NOMO-1 treated with DMSO at 0.1 percent for 48 hours (cell line): ENCODE measurements at regions not wholly inside any gene's neighbourhood (a gene's known extent, or its start where the extent isn't known, plus 50 kb on each side); places are given as distances from the start of the nearest gene placed in this dataset.
"Not testable (repeated sequence)": the region's sequence is repeated elsewhere in the genome, so short reads cannot be mapped to it uniquely, and the experiment has no call there.

Experiments used
- DNase-seq: peaks from one replicate; lab custom pipeline; 2025; ENCODE audit not compliant: unreplicated experiment; lab: John Stamatoyannopoulos, UW

GRCh38 chr1:222470252-222470805 is 77.6 kb downstream of the HHIPL2 start:
- DNase-seq: not testable (repeated sequence)

- no peak for DNase-seq
These were observed 81.6 kb downstream of the HHIPL2 start for GRCh38 chr1:222466150-222466865.

GRCh38 chr1:222465211-222466041 is 82.5 kb downstream of the HHIPL2 start:
- peak; percentile 91 for DNase-seq

- DNase-seq: peak; percentile 60
These were observed 83.1 kb downstream of the HHIPL2 start for GRCh38 chr1:222464841-222465210.

DNA sequence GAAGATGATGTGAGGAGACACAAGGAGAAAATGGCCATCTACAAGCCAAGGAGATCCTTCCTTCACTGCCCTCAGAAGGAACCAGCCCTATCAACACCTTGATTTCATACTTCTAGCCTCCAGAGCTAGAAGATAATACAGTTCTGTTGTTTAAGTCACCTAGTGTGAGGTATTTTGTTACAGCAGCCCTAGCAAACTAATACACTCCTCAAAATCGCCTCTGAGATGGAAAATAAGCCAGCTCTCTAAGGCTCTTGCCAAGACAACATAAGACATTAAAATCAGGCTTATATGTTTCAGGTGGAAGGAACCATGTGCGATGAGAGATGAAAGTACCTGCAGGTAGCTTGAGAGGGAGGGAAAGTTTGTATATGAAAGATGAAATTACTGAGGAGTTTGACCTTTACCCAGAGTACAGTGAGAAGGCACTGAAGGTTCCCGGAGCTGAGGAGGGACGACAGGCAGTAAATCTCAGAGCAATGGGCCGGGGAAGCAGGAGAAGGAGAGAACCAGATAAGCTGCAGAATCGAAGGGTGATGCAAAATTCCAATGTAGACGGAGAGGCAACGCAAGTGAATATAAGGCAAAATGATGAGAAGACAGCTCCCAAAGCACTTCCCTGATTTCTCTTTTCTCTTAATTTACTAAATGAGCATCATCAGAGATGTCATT is 84.7 kb downstream of the HHIPL2 start:
- no peak for DNase-seq

- DNase-seq: no peak
These were observed 85.3 kb downstream of the HHIPL2 start for GRCh38 chr1:222462601-222463000.

- DNase-seq: no peak
These were observed 86.0 kb downstream of the HHIPL2 start for GRCh38 chr1:222461941-222462340.

DNA sequence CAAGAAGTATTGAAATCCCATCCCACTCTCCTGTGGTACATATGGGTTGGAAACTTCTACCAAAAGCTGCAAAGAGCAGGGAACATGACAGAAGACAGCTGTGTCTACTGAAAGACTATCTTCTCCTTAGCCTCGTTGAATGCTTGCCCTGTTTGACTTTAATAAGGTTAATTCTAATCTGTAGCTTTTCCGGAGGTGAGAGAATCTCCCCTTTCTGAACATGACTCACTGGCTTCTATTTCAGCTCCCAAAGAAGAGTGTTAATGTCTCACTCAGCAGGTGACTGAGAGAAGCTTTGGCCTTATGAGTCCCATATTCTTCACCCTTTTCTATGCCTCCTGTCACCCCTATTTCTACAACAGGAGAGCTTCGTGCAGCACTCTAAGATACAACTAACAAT is 88.3 kb downstream of the HHIPL2 start:
- DNase-seq: no peak

DNA sequence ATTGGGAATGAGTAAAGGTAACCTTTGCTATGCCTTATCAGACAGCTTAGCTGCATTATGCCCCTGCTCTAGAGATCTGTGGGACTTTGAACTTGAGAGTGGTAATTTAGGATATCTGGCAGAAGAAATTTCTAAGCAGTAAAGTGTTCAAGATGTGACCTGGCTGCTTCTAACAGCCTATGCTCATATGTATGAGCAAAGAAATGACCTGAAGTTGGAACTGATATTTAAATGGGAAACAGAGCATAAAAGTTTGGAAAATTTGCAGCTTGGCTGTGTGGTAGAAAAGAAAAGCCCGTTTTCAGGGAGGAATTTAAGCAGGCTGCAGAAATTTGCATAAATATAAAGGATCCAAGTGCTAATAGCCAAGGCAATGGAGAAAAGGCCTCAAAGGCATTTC is 90.4 kb downstream of the HHIPL2 start:
- no peak for DNase-seq

GRCh38 chr1:222457084-222457483 is 90.8 kb downstream of the HHIPL2 start:
- DNase-seq: no peak

GRCh38 chr1:222455188-222455879 is 92.6 kb downstream of the HHIPL2 start:
- peak; percentile 91 for DNase-seq

- no peak for DNase-seq
These were observed 93.1 kb downstream of the HHIPL2 start for GRCh38 chr1:222454782-222455181.

DNA sequence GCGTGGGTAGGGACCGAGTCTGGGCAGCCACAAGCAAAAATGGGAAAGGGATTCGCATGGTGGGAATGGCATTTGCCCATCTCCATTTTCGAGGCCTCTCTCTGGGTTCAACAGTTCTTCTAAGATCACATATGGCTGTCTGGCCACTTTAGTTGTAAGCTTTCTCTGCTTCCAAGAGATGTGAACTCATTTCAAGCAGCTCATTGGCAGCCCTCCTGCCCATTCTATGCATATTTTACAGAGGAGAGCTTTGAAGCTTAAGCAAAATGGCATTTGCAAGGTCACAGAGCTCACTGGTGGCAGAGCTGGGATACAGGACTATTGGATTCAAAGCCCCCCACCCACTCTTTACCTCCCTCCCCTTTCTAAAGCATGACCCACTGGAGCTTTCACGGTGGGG is 93.7 kb downstream of the HHIPL2 start:
- DNase-seq: no peak

GRCh38 chr1:222452031-222452430 is 95.9 kb downstream of the HHIPL2 start:
- no peak for DNase-seq

- DNase-seq: no peak
These were observed 104.3 kb downstream of the HHIPL2 start for GRCh38 chr1:222443566-222443965.

DNA sequence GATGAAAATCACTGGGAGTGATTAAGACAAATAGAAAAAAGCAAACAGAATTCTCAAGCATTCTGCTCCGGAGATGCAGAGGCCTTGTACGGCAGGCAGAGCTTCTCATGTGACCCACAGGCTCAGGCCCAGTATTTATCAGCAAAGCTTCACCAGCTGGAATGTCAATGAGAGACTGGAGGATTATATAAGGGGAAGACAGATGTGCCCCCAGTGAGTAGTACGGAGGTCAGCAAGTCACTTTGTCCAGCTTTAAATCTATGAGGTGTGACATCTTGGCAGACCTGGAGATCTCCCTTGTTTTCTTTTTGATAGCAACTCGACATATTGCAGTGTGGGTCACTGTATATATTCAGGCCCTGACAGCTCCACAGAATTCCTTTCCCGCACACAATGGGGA is 106.8 kb downstream of the HHIPL2 start:
- DNase-seq: no peak

GRCh38 chr1:222424826-222425225 is 123.1 kb downstream of the HHIPL2 start:
- no peak for DNase-seq

DNA sequence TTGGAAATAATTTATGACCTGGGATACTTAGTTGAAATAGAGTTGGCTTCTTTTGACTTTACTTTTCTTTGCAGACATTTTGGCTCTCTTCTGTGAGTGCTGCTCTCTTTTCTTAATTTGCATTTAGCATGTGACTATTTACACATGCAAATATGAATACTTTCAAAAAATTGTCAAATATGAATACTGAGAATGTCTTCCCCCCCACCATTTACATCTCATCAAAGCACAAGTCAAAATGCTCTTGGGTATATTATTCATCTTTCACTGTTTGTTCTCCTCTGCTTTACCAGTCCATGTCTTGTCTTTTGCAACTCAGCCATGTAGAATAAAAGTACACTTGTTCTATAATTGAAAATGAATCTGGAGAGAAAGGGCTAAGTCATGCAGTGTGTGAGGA is 126.5 kb downstream of the HHIPL2 start:
- no peak for DNase-seq

- DNase-seq: no peak
These were observed 127.3 kb downstream of the HHIPL2 start for GRCh38 chr1:222420633-222421032.

GRCh38 chr1:222418654-222419053 is 129.2 kb downstream of the HHIPL2 start:
- DNase-seq: no peak

DNA sequence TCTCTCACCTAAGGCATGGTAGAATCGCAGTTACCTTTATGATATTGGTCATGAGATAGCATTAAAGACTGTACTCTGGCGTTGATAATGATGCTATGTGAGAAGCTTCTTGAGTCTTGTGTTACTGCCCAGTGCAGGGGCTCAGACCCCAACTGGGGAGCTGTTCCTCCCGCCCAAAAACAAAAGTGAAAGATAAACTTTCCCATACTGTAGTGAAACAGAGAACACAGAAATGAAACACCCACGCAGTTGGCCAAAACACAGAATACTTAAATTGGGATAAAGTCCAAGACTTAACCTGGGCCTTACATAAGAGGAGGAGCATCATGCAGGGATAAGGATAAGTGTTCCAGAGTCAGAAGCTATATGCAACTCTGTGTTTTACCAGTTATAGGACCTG is 130.6 kb downstream of the HHIPL2 start:
- DNase-seq: no peak
